GM12878 (cell line): ENCODE measurements at regions not wholly inside any gene's neighbourhood (a gene's known extent, or its start where the extent isn't known, plus 50 kb on each side); places are given as distances from the start of the nearest gene placed in this dataset.

Experiments
- CEBPB ChIP-seq, 2 experiments: fragments of 150-350 bp in 1 of 2; IDR thresholded peaks; 2 replicates each; pipeline ENCODE4 v1.6.1; 2012 to 2014; ENCODE audit warnings: low read depth in 2 of 2, low read length in 2 of 2, borderline replicate concordance in 1 of 2, inconsistent platforms in 1 of 2
- EP300 ChIP-seq, 2 experiments: fragments of 150-350 bp in 1 of 2; IDR thresholded peaks; 2 replicates each; pipeline ENCODE4 v1.6.1; 2011 to 2012; ENCODE audit warnings: low read depth in 2 of 2, low read length in 2 of 2, borderline replicate concordance in 1 of 2, improper control_type of control experiment in 1 of 2, inconsistent platforms in 1 of 2; ENCODE audit not compliant: control insufficient read depth in 1 of 2
- POLR2A ChIP-seq: IDR thresholded peaks from 2 replicates; pipeline ENCODE4 v1.6.1; 2011; ENCODE audit warnings: low read depth, mild to moderate bottlenecking, low read length
- POLR2AphosphoS5 ChIP-seq: IDR thresholded peaks from 2 replicates; pipeline ENCODE4 v1.6.1; 2011; ENCODE audit warnings: mild to moderate bottlenecking, low read length, inconsistent platforms
- RFX5 ChIP-seq: IDR thresholded peaks from 2 replicates; pipeline ENCODE4 v1.6.1; 2011; ENCODE audit warnings: low read depth, low read length, improper control_type of control experiment
- SMC3 ChIP-seq: IDR thresholded peaks from 2 replicates; pipeline ENCODE4 v1.6.1; 2011; ENCODE audit warnings: low read length, improper control_type of control experiment, borderline replicate concordance
- TBL1XR1 ChIP-seq: IDR thresholded peaks from 2 replicates; pipeline ENCODE4 v1.6.1; 2012; ENCODE audit warnings: low read depth, low read length, improper control_type of control experiment
- TF ChIP-seq, protein P1 (sequence below), 3 experiments: IDR thresholded peaks in 2 of 3; conservative IDR thresholded peaks in 1 of 3; 2 replicates each; pipeline ENCODE4 v1.5.1; 2011; ENCODE audit warnings: low read depth in 3 of 3, low read length in 3 of 3, mild to moderate bottlenecking in 3 of 3, control low read depth in 2 of 3, moderate library complexity in 2 of 3, inconsistent platforms in 1 of 3, mixed read lengths in 1 of 3; ENCODE audit not compliant: control insufficient read depth in 2 of 3, insufficient read depth in 1 of 3; ENCODE audit errors: extremely low read depth in 1 of 3
- TF ChIP-seq, protein P2 (sequence below): fragments of 450-650 bp; IDR thresholded peaks from 2 replicates; pipeline ENCODE4 v1.6.1; 2017; ENCODE audit warnings: low read depth, mild to moderate bottlenecking, moderate library complexity
- TF ChIP-seq, protein P3 (sequence below): IDR thresholded peaks from 2 replicates; pipeline ENCODE4 v1.6.1; 2011; ENCODE audit warnings: borderline replicate concordance, low read depth, mild to moderate bottlenecking, moderate library complexity, mixed read lengths, low read length; ENCODE audit not compliant: insufficient read depth; ENCODE audit errors: extremely low read length
- TF ChIP-seq, protein P4 (sequence below): IDR thresholded peaks from 2 replicates; pipeline ENCODE4 v1.6.1; 2012; ENCODE audit warnings: low read depth, low read length, improper control_type of control experiment

DNA sequence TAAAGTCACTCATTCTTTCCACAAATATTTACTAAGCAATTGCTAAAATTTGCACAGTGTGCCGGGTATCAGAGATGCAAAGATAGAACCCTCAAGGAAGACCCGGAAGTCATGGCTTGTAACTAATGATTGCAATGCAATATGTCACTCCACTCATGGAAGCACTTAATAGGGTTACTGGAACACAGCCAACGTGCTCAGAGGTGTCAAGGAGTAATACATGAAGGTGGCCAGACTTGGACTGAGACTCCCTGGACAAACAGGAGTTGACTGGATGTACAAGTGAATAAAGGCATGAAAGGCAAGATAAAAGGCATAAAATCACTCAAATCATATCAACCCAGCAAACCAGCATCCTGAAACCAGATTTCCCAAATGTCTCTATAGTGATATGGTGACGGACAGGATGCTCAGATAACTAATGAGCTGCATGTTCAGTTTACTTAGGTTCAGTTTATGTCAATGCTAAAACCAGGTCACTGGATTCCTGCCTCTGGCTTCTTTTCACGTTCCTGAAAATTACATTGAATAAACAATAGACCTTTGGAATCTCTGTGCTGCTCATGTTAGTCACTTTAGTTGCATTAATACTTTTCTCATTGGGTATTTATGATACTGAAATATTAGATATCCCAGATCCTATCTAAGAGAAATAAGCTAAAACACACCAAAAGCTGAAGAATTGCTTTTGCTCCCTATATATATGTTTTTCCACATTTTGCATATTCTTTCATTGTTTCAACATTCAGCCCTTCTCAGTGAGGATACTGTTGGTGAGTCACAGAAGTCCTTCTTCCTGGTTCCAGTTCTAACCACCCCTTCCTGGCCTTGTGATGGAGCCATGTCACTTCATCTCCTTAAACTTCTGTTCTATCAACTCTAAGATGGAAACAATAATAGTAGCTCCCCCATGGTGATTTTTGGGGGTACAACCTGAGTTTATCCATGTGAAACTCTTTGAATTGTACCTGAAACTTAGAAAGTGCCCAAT is 688.9 kb upstream of the ID2 start:
- TF ChIP-seq POLR2AphosphoS5 (no peak), RFX5 (no peak), TBL1XR1 (no peak), SMC3 (no peak), CEBPB (IDR thresholded peaks at IDR 0.05; ENCODE audit: borderline replicate concordance in 1 of 2, low read depth in 2 of 2, low read length in 2 of 2) (no peak), POLR2A (no peak), EP300 (IDR thresholded peaks at IDR 0.05; ENCODE audit: borderline replicate concordance in 1 of 2, control insufficient read depth in 1 of 2, low read depth in 2 of 2, low read length in 2 of 2) (no peak)
- TF ChIP-seq, protein P1, sequence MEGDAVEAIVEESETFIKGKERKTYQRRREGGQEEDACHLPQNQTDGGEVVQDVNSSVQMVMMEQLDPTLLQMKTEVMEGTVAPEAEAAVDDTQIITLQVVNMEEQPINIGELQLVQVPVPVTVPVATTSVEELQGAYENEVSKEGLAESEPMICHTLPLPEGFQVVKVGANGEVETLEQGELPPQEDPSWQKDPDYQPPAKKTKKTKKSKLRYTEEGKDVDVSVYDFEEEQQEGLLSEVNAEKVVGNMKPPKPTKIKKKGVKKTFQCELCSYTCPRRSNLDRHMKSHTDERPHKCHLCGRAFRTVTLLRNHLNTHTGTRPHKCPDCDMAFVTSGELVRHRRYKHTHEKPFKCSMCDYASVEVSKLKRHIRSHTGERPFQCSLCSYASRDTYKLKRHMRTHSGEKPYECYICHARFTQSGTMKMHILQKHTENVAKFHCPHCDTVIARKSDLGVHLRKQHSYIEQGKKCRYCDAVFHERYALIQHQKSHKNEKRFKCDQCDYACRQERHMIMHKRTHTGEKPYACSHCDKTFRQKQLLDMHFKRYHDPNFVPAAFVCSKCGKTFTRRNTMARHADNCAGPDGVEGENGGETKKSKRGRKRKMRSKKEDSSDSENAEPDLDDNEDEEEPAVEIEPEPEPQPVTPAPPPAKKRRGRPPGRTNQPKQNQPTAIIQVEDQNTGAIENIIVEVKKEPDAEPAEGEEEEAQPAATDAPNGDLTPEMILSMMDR (IDR thresholded peaks at IDR 0.05 in 2 of 3, conservative IDR thresholded peaks at IDR 0.05 in 1 of 3; ENCODE audit: control insufficient read depth in 2 of 3, extremely low read depth in 1 of 3, insufficient read depth in 1 of 3, low read depth in 3 of 3, low read length in 3 of 3), result no peak
- TF ChIP-seq, protein P2, sequence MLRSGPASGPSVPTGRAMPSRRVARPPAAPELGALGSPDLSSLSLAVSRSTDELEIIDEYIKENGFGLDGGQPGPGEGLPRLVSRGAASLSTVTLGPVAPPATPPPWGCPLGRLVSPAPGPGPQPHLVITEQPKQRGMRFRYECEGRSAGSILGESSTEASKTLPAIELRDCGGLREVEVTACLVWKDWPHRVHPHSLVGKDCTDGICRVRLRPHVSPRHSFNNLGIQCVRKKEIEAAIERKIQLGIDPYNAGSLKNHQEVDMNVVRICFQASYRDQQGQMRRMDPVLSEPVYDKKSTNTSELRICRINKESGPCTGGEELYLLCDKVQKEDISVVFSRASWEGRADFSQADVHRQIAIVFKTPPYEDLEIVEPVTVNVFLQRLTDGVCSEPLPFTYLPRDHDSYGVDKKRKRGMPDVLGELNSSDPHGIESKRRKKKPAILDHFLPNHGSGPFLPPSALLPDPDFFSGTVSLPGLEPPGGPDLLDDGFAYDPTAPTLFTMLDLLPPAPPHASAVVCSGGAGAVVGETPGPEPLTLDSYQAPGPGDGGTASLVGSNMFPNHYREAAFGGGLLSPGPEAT, result no peak
- TF ChIP-seq, protein P3, sequence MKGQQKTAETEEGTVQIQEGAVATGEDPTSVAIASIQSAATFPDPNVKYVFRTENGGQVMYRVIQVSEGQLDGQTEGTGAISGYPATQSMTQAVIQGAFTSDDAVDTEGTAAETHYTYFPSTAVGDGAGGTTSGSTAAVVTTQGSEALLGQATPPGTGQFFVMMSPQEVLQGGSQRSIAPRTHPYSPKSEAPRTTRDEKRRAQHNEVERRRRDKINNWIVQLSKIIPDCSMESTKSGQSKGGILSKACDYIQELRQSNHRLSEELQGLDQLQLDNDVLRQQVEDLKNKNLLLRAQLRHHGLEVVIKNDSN, result no peak
- TF ChIP-seq, protein P4, sequence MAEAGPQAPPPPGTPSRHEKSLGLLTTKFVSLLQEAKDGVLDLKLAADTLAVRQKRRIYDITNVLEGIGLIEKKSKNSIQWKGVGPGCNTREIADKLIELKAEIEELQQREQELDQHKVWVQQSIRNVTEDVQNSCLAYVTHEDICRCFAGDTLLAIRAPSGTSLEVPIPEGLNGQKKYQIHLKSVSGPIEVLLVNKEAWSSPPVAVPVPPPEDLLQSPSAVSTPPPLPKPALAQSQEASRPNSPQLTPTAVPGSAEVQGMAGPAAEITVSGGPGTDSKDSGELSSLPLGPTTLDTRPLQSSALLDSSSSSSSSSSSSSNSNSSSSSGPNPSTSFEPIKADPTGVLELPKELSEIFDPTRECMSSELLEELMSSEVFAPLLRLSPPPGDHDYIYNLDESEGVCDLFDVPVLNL, result no peak
